HG02610 (cell line): ENCODE measurements at regions not wholly inside any gene's neighbourhood (a gene's known extent, or its start where the extent isn't known, plus 50 kb on each side); places are given as distances from the start of the nearest gene placed in this dataset.

ENCODE experiments used
- ATAC-seq: cut with Tn5 transposase; IDR thresholded peaks from one replicate; pipeline ENCODE4 v1.9.1; 2021; ENCODE audit warnings: mild to moderate bottlenecking, moderate library complexity; ENCODE audit not compliant: unreplicated experiment

DNA sequence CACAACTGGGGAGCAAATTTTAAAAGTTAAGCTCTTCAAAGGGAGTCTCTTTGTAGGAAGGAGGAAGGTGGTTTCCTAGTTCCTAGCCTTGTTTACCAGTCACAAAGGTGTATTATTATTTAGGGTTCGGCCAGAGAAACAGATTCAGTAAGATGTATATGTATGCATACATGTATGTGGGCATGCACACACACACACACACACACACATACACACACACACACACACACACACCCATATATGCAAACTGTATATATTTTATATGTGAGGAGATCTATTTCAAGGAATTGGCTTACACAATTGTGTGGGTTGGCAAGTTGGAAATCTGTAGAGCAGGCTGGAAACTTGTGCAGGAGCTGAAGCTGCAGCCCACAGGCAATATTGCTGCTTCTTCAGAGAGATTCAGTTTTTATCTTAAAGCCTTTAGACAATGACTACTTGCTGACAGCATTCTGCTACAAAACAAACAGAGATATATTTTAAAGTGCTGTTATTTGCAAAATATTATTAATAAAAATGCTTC is 75.3 kb upstream of the DNAH5 start:
- ATAC-seq, result no peak

DNA sequence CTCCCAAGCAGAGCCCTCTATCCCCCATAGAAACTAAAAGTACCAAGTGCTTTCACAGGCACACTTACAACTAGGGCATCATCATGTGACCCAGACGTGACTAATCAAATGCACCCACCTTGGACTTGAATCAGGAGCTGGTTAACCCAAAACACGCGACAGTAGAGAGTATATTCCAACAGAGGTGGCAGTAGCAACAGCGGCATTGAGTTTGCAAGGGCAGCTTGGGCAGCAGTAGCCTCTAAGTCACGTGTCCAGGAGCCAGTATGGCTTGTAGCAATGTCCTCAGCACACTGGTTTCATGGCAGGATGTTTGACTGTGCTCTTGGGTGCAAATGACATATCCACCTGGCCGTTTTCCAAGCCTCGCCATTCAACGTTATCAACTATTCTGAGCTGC is 73.4 kb upstream of the DNAH5 start:
- ATAC-seq, result no peak

- ATAC-seq, result no peak
These were observed 72.1 kb upstream of the DNAH5 start for GRCh38 chr5:14016549-14016948.

- ATAC-seq, result peak; percentile 94
These were observed 66.9 kb upstream of the DNAH5 start for GRCh38 chr5:14011089-14012020.

GRCh38 chr5:14009575-14009974 is 65.1 kb upstream of the DNAH5 start:
- no peak for ATAC-seq

GRCh38 chr5:14008819-14009311 is 64.4 kb upstream of the DNAH5 start:
- ATAC-seq, result no peak

GRCh38 chr5:14006823-14007520 is 62.5 kb upstream of the DNAH5 start:
- no peak for ATAC-seq

- no peak for ATAC-seq
These were observed 60.3 kb upstream of the DNAH5 start for GRCh38 chr5:14004598-14005394.

GRCh38 chr5:14003936-14004335 is 59.4 kb upstream of the DNAH5 start:
- no peak for ATAC-seq

GRCh38 chr5:14003513-14003912 is 59.0 kb upstream of the DNAH5 start:
- ATAC-seq, result no peak

DNA sequence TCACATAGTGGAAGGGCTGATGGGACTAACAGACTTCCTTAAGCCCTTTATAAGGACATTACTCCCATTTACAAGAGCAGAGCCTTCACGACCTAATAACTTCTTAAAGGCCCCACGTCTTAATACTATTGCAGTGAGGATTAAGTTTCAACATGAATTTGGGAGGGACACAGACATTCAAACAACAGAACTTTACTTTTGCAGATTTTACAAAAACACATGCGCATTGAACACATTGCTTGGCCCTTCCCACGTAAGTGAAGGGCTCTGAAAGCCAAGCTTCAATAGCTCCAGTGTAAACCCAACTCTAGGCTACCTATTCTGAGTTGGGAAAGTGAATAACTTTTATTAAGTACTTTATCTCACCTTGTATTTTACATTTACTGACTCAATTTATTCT is 53.8 kb upstream of the DNAH5 start:
- ATAC-seq, result no peak

DNA sequence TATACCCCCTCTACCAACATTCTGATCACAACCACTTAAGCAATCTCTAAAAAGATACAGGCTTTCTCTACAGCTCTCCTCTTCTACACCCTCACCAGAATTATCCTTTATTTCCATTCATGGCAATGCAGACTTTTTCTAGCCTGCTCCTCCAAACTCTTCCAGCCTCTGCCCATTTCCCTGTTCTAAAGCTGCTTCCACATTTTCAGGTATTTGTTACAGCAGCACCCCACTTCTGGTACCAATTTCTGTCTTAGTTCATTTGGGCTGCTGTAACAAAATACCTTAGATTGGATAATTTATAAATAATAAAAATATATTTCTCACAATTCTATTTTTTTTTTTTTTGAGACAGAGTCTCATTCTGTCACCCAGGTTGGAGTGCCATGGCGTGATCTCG is 53.0 kb upstream of the DNAH5 start:
- no peak for ATAC-seq

- ATAC-seq, result no peak
These were observed 50.2 kb upstream of the DNAH5 start for GRCh38 chr5:13994621-13995253.
